ENCODE measurements at regions not wholly inside any gene's neighbourhood (a gene's known extent, or its start where the extent isn't known, plus 50 kb on each side); places are given as distances from the start of the nearest gene placed in this dataset.
"Not testable (repeated sequence)": the region's sequence is repeated elsewhere in the genome, so short reads cannot be mapped to it uniquely, and the experiment has no call there.

DNA sequence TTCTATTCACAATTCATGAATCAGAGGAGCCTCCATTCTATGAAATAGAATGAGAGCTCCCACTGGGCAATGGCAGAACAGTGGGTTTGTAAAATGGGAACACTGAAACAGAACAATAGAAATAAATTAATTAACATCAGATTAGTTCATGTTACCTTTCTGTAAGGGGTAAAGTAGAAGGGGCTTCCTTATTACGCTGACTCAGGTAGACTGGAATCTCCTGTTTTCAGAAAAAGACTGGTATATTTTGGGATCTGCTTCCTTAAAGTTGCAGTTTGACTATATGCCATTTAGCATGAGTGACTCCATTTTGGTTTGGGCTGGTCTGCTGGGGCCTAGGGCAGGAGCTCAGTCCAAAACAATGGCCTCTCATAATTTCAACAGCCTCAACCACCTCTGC is 52.8 kb upstream of the ZFAND3 start:
- no peak for DNase-seq (ENCODE audit: low read depth)

- DNase-seq (ENCODE audit: low read depth), result no peak
Measured at GRCh38 chr6:37765182-37765775, 54.2 kb upstream of the ZFAND3 start.

GRCh38 chr6:37763413-37763812 is 56.1 kb upstream of the ZFAND3 start:
- DNase-seq (ENCODE audit: low read depth), result no peak

DNA sequence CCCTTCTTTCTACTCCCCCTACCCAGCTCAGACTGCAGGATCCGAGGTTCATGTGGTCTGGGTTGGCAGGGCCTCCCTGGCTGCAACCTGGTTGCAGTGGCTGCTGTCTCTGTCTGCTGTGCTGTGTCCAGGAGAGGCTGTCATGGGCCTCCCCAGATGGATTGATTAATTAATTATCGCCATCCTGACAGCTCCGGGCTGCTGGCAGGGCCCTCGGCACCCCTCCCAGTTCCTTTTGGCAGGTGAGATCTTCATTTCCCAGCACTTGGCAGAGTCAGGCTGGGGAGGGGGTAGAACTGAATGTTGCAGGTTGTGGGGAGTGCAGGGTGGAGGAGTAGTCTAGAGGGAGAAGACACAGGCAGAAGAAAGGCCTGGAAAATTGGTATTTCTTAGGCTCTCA is 56.7 kb upstream of the ZFAND3 start:
- DNase-seq (ENCODE audit: low read depth), result no peak

GRCh38 chr6:37761554-37762271 is 57.8 kb upstream of the ZFAND3 start:
- DNase-seq (ENCODE audit: low read depth), result no peak

DNA sequence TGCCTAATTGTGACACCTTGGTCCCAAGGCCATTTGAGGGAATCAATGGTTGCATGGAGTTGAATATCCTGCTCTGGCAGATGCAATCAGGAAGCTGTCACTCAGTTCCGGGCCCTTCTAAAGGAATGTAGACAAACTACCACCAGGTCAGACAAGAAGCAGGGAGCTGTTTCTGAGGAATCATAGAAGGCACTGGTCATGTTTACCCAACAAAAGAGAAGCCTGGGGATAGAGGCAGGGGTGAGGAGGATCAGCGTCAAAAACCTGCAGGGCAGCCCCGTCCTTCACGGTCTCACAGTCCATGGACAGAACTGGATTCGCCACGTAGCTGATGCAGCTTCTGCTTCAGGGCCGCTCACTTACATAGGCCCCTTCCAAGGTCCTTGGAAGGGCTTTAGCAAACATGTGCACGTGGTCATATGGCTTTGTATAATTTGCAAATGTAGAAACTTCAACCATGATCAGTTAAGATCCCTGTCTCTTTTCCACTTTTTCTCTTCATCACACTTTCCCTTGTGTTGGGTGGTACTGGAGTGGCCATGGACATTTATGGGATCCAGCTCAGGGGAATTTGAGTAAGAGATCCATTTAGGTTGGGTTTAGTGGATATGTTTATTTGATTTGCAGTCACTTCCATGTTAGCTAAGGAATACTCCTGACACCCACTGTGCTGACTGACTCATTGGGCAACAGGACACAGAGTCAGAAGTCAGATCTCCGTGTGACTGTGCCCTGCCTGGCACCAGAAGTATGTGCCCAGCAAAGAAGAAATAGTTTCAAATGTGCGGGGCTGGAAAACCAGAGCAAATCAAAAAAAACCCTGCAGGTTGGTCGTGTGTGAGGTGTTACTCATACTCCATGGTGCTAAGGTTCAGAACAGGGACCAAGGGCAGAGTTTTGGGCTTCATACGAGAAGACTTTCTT is 60.0 kb upstream of the ZFAND3 start:
- no peak for DNase-seq (ENCODE audit: low read depth)

DNA sequence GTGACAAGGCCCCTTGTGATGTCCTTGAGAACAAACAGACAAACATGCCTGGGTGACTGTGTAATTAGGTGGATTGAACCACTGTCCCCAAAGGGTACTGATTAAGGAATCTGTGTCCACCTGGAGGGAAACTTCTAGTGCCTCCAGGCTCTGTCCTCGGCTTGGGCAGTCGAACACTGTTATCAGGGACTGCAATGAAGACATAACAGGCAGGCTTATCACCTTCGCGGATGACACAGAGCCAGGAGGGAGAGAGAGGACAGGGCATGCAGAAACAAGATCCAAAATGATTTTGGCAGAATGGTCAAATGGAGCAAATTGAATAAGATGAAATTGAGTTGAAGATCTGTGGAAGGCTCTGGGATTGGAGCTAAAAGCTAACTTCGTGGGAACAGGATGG is 60.9 kb upstream of the ZFAND3 start:
- DNase-seq (ENCODE audit: low read depth), result no peak

DNA sequence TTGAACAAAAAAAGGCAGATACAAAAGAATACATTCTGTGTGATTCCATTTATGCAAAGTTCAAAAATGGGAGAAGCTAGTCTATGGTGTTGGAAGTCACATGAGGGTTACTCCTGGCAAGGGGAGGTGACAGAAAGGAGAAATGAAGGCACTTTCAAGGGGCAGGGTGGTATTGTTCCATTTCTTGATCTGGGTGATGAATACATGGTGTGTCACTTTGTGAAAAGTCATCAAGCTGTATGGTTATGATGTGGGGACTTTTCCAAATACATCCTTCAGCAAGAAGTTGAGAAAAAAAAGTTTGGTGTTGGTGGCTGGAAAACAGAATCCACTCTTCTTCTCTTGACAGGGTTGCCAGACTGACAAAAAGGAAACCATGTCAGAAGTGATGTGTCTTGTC is 60.6 kb upstream of the MDGA1 start:
- DNase-seq (ENCODE audit: low read depth), result no peak

DNA sequence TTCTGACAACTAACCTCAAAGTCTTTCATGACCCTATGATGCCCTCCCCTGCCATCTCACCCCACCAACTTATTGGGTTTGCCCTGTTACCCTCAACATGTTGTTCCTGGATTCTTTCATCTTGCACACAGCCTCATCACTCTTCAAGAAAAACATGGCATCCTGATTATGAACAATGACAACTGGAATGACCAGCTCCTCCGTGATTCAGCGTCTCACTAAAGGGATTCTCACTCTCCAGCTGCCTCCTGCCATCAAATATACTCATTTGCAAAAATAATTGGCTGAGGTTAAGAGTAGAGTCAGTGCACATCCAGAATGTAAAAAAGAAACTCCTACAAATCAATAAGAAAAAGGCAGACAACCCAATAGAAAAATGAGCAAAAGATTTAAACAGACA is 59.7 kb upstream of the MDGA1 start:
- peak; percentile 52 for DNase-seq (ENCODE audit: low read depth)

GRCh38 chr6:37756135-37756534 is 58.5 kb upstream of the MDGA1 start:
- no peak for DNase-seq (ENCODE audit: low read depth)

DNA sequence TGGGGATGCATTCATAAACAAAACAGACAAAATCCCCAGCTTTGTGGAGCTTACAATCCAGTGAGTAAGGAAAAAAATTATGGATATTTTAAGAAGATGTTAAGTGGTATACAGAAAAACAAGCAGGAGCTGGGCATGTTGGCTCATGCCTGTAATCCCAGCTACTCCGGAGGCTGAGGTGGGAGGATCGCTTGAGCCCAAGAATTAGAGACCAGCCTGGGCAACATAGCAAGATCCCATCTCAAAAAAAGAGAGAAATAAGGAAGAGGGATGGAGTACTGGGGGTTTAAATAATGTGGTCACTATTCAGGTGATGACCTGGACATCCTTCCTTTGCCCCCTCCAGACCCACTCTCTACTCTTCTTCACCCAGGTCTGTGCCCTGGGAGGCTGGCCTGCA is 55.0 kb upstream of the MDGA1 start:
- no peak for DNase-seq (ENCODE audit: low read depth)

DNA sequence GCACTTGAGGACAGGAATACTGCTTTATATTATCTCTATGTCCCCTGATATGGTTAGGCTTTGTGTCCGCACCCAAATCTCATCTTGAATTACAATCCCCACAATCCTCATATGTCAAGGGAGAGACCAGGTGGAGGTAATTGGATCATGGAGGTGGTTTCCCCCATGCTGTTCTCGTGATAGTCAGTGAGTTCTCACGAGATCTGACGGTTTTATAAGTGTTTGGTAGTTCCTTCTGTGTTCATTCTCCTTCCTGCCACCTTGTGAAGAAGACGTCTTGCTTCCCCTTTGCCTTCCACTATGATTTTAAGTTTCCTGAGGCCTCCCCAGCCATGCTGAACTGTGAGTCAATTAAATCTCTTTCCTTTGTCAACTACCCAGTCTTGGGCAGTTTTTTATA is 51.7 kb upstream of the MDGA1 start:
- not testable (repeated sequence) for DNase-seq (ENCODE audit: low read depth)

GRCh38 chr6:37748118-37748517 is 50.4 kb upstream of the MDGA1 start:
- no peak for DNase-seq (ENCODE audit: low read depth)
